PC-9 (cell line): ENCODE measurements at regions not wholly inside any gene's neighbourhood (a gene's known extent, or its start where the extent isn't known, plus 50 kb on each side); places are given as distances from the start of the nearest gene placed in this dataset.

ENCODE experiments used
- CTCF ChIP-seq: fragments of 200-600 bp; sonication (generic); conservative IDR thresholded peaks from 2 replicates; pipeline ENCODE4 v1.6.1; 2017; ENCODE audit warnings: mixed run types, antibody characterized with exemption, mild to moderate bottlenecking, moderate library complexity
- EZH2 ChIP-seq: fragments of 200-600 bp; sonication (generic); IDR thresholded peaks from 2 replicates; pipeline ENCODE4 v1.8.0; 2017; ENCODE audit warnings: antibody characterized with exemption, low read depth

GRCh38 chr4:151876381-151876988, 115.7 kb upstream of the GATB start:
- TF ChIP-seq CTCF (no peak), EZH2 (no peak)
